Upper lobe of left lung (tissue), 6 donors: ENCODE measurements at regions not wholly inside any gene's neighbourhood (a gene's known extent, or its start where the extent isn't known, plus 50 kb on each side); places are given as distances from the start of the nearest gene placed in this dataset.

ENCODE experiments used
- ATAC-seq, 2 donors: fragments of 200-7000 bp; cut with Tn5 transposase; one replicate each; pipeline ENCODE4 v1.9.1; 2022; ENCODE audit warnings: mild to moderate bottlenecking in 2 of 2, moderate library complexity in 2 of 2; ENCODE audit not compliant: low FRiP score in 2 of 2
- DNase-seq, 2 donors: peaks; one replicate each; pipeline ENCODE4 v3.0.0-alpha.2; 2019 to 2020
- H3K27ac ChIP-seq, 4 donors: fragments of 200-600 bp; sonication (generic); one replicate each; pipeline ENCODE4 v1.5.1; 2016 to 2019
- H3K27me3 ChIP-seq, 4 donors: fragments of 200-600 bp; sonication (generic); one replicate each; pipeline ENCODE4 v1.5.1; 2017 to 2019
- H3K36me3 ChIP-seq, 4 donors: fragments of 200-600 bp; sonication (generic); one replicate each; pipeline ENCODE4 v1.5.1; 2016 to 2019
- H3K4me1 ChIP-seq, 4 donors: fragments of 200-600 bp; sonication (generic); one replicate each; pipeline ENCODE4 v1.5.1; 2018 to 2019
- H3K4me3 ChIP-seq, 4 donors: fragments of 200-600 bp; sonication (generic); one replicate each; pipeline ENCODE4 v1.5.1; 2017 to 2019; ENCODE audit warnings: mild to moderate bottlenecking in 2 of 4, moderate library complexity in 1 of 4
- H3K9me3 ChIP-seq, 4 donors: fragments of 200-600 bp; sonication (generic); one replicate each; pipeline ENCODE4 v1.5.1; 2018 to 2019
- CTCF ChIP-seq, 6 experiments: fragments of 450-650 bp in 4 of 6; fragments of 200-600 bp in 2 of 6; sonication (generic) in 2 of 6; IDR thresholded peaks; one replicate each; pipeline ENCODE4 v1.5.1; 2016 to 2019; ENCODE audit warnings: antibody characterized with exemption in 6 of 6
- EP300 ChIP-seq, 4 donors: sonication (generic); formaldehyde crosslinking; IDR thresholded peaks; one replicate each; pipeline ENCODE4 v1.5.1; 2017; ENCODE audit warnings: antibody characterized with exemption in 4 of 4, control low read depth in 2 of 4
- POLR2A ChIP-seq, 4 donors: fragments of 450-650 bp; IDR thresholded peaks; one replicate each; pipeline ENCODE4 v1.5.1; 2016 to 2017; ENCODE audit warnings: antibody characterized with exemption in 4 of 4, mild to moderate bottlenecking in 2 of 4
- POLR2AphosphoS5 ChIP-seq, 2 donors: sonication (generic); formaldehyde crosslinking; IDR thresholded peaks; one replicate each; pipeline ENCODE4 v1.5.1; 2017; ENCODE audit warnings: antibody characterized with exemption in 2 of 2
- WGBS, 2 donors: methylation state at CpG; one replicate each; pipeline ENCODE4 v1.1.5; 2017 to 2018; 5-methylcytosine and 5-hydroxymethylcytosine counted together
- donor health status: DM: no; HTN: no; CAD: no; lungs with moderate emphysema.
- donor health status: DM: no; HTN: yes; CAD: no; lungs with severe emphysema.

GRCh38 chr2:195001924-195002323 is 655.1 kb upstream of the SLC39A10 start:
- Histone ChIP-seq H3K4me3 (no peak overlapping the region), H3K27ac (no peak overlapping the region), H3K4me1 (peaks cover 0 to 3% (median 0%) of the 10 kb centered on the region in 4 donors), H3K36me3 (no peaks in the 10 kb centered on the region), H3K27me3 (no peaks in the 10 kb centered on the region), H3K9me3 (no peaks in the 10 kb centered on the region)
- DNase-seq (no peak), ATAC-seq (no peak)
- TF ChIP-seq POLR2A (IDR thresholded peaks at IDR 0.05), result no peak
- TF ChIP-seq EP300 (IDR thresholded peaks at IDR 0.05), result no peak
- 88 to 92% methylated on average over 3 of the region's 3 CpGs for WGBS, 2 donors

GRCh38 chr2:194999771-195000170 is 657.3 kb upstream of the SLC39A10 start:
- H3K4me1 ChIP-seq, result peaks cover 0 to 3% (median 0%) of the 10 kb centered on the region in 4 donors
- H3K36me3 ChIP-seq, result no peaks in the 10 kb centered on the region
- DNase-seq, result no peak
- no peaks in the 10 kb centered on the region for H3K9me3 ChIP-seq
- no peak for TF ChIP-seq CTCF (IDR thresholded peaks at IDR 0.05)
- no peak for TF ChIP-seq POLR2A (IDR thresholded peaks at IDR 0.05)
- TF ChIP-seq POLR2AphosphoS5 (IDR thresholded peaks at IDR 0.05), result no peak
- TF ChIP-seq EP300 (IDR thresholded peaks at IDR 0.05), result no peak
- H3K27me3 ChIP-seq, result no peaks in the 10 kb centered on the region
- H3K4me3 ChIP-seq, result no peak overlapping the region
- no peak overlapping the region for H3K27ac ChIP-seq
- no peak for ATAC-seq
- WGBS, 2 donors, result 57 to 62% methylated on average over 4 of the region's 4 CpGs

GRCh38 chr2:194992648-194993047 is 664.4 kb upstream of the SLC39A10 start:
- no peak overlapping the region for H3K4me3 ChIP-seq
- ATAC-seq, result no peak
- no peaks in the 10 kb centered on the region for H3K4me1 ChIP-seq
- DNase-seq, result no peak
- no peak for TF ChIP-seq EP300 (IDR thresholded peaks at IDR 0.05)
- WGBS, 2 donors, result 78 to 80% methylated on average over 2 of the region's 2 CpGs
- H3K36me3 ChIP-seq, result no peaks in the 10 kb centered on the region
- H3K27me3 ChIP-seq, result no peaks in the 10 kb centered on the region
- no peaks in the 10 kb centered on the region for H3K9me3 ChIP-seq
- H3K27ac ChIP-seq, result no peak overlapping the region

GRCh38 chr2:194985258-194985657 is 671.8 kb upstream of the SLC39A10 start:
- TF ChIP-seq CTCF (IDR thresholded peaks at IDR 0.05), result no peak
- TF ChIP-seq EP300 (IDR thresholded peaks at IDR 0.05), result no peak
- ATAC-seq, result no peak
- H3K36me3 ChIP-seq, result no peaks in the 10 kb centered on the region
- no peak for DNase-seq
- peaks cover 0 to 8% (median 6%) of the 10 kb centered on the region in 4 donors for H3K9me3 ChIP-seq
- H3K4me3 ChIP-seq, result no peak overlapping the region
- no peaks in the 10 kb centered on the region for H3K4me1 ChIP-seq
- 62 to 72% methylated on average over 1 of the region's 1 CpG for WGBS, 2 donors
- no peak overlapping the region for H3K27ac ChIP-seq
- H3K27me3 ChIP-seq, result no peaks in the 10 kb centered on the region

GRCh38 chr2:194962254-194962653 is 694.8 kb upstream of the SLC39A10 start:
- WGBS, 2 donors, result 81 to 83% methylated on average over 4 of the region's 4 CpGs
- TF ChIP-seq EP300 (IDR thresholded peaks at IDR 0.05) (no peak), CTCF (IDR thresholded peaks at IDR 0.05) (no peak), POLR2A (IDR thresholded peaks at IDR 0.05) (no peak), POLR2AphosphoS5 (IDR thresholded peaks at IDR 0.05) (no peak)
- no peak overlapping the region for H3K4me3 ChIP-seq
- H3K9me3 ChIP-seq, result peaks cover 0 to 9% (median 0%) of the 10 kb centered on the region in 4 donors
- H3K27ac ChIP-seq, result no peak overlapping the region
- ATAC-seq (no peak), DNase-seq (no peak)
- H3K4me1 ChIP-seq, result no peaks in the 10 kb centered on the region
- H3K36me3 ChIP-seq, result no peaks in the 10 kb centered on the region
- H3K27me3 ChIP-seq, result no peaks in the 10 kb centered on the region

GRCh38 chr2:194954218-194954617 is 702.8 kb upstream of the SLC39A10 start:
- no peak for ATAC-seq
- Histone ChIP-seq H3K4me1 (no peaks in the 10 kb centered on the region), H3K36me3 (no peaks in the 10 kb centered on the region), H3K9me3 (no peaks in the 10 kb centered on the region), H3K27ac (no peak overlapping the region), H3K4me3 (no peak overlapping the region), H3K27me3 (no peaks in the 10 kb centered on the region)
- DNase-seq, result no peak
- TF ChIP-seq CTCF (IDR thresholded peaks at IDR 0.05) (no peak), POLR2AphosphoS5 (IDR thresholded peaks at IDR 0.05) (no peak), EP300 (IDR thresholded peaks at IDR 0.05) (no peak), POLR2A (IDR thresholded peaks at IDR 0.05) (no peak)
- WGBS, 2 donors, result 76 to 83% methylated on average over 2 of the region's 2 CpGs
